ENCODE measurements at regions not wholly inside any gene's neighbourhood (a gene's known extent, or its start where the extent isn't known, plus 50 kb on each side); places are given as distances from the start of the nearest gene placed in this dataset.

DNA sequence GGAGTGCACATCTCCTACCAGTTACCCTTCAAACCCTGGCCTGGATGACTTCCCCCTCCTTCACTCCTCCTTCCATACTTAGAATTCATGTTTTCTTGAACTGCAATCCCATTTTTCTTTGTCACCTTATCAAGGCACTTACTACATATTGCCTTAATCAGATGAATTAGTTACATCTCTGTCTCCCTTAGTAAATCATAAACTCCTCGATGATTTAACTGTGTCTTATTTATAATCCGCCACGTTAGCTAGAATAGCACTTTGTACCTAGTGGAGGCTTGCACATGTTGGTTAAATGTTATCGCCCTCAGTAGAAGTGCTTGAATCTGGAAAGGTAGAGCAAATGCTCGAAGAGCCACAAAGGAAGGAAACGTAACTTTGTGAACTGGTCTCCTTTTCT lies 94.7 kb upstream of the RAB11FIP2 start:
- Histone ChIP-seq H2BK5ac (ENCODE audit: low read length) (no peak overlapping the region), H3K27ac (replicated peaks; ENCODE audit: low read length) (no peak overlapping the region), H3K4me1 (ENCODE audit: control insufficient read depth in 2 of 2, insufficient read depth in 1 of 2, low read depth in 1 of 2, low read length in 2 of 2) (no peaks in the 10 kb centered on the region), H3K18ac (ENCODE audit: low read length) (no peak overlapping the region), H3K23ac (ENCODE audit: low read depth, low read length, poor library complexity) (no peak overlapping the region), H4K8ac (ENCODE audit: low read depth, low read length) (no peak overlapping the region), H3K9ac (ENCODE audit: low read depth, low read length, poor library complexity) (no peak overlapping the region), H3K4ac (ENCODE audit: low read length) (no peak overlapping the region), H3K4me2 (ENCODE audit: insufficient read depth, low read length, poor library complexity, severe bottlenecking) (no peak overlapping the region), H2AK5ac (ENCODE audit: low read depth, low read length) (no peak overlapping the region), H2BK15ac (ENCODE audit: low read length) (no peak overlapping the region), H3K36me3 (replicated peaks in 1 of 2; ENCODE audit: control insufficient read depth in 2 of 2, insufficient read depth in 2 of 2, low read length in 2 of 2) (no peaks in the 10 kb centered on the region), H2BK120ac (ENCODE audit: low read depth, low read length) (no peak overlapping the region), H3K27me3 (ENCODE audit: control insufficient read depth in 3 of 3, insufficient read depth in 3 of 3, low read depth in 1 of 3, low read length in 3 of 3) (no peaks in the 10 kb centered on the region), H4K91ac (ENCODE audit: low read depth, low read length, poor library complexity) (no peak overlapping the region), H3K14ac (ENCODE audit: low read length) (no peak overlapping the region), H2BK12ac (ENCODE audit: low read length) (no peak overlapping the region), H3K4me3 (ENCODE audit: low read length in 2 of 2) (no peak overlapping the region), H3K9me3 (replicated peaks in 1 of 2; ENCODE audit: control insufficient read depth in 2 of 2, insufficient read depth in 1 of 2, low read depth in 1 of 2, low read length in 2 of 2) (no peaks in the 10 kb centered on the region), H3K79me1 (ENCODE audit: low read depth, low read length) (no peaks in the 10 kb centered on the region), H2AFZ (ENCODE audit: low read length) (no peak overlapping the region)
- no peak for DNase-seq (ENCODE audit: low spot score)
- no CpG with 5 or more reads among the region's 6 CpGs for WGBS, 2 donors (ENCODE audit: extremely low coverage in 2 of 2, insufficient read length in 2 of 2, insufficient replicate concordance in 1 of 2)

DNA sequence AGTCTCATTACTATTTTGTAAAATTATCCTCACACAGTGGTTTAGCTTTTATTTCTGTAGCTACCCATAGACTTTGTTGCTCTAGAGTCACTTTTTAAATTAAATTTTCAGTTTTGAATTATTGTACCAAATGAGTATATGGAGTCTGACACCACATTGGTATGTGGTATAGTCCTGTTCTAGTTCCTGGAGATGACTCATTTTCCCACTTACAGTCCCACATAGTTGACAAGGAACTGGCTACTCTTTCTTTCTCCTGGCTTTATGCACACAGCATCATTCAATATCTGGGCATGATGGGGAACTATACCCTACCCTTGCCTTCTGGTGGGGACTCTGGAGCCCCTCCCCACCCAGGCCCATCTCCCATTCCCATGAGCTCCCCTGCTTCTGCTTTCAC lies 92.6 kb upstream of the RAB11FIP2 start:
- H2AFZ ChIP-seq (ENCODE audit: low read length): no peak overlapping the region
- no peak overlapping the region for H3K23ac ChIP-seq (ENCODE audit: low read depth, low read length, poor library complexity)
- no peak overlapping the region for H3K18ac ChIP-seq (ENCODE audit: low read length)
- H3K4ac ChIP-seq (ENCODE audit: low read length): no peak overlapping the region
- H3K36me3 ChIP-seq (replicated peaks in 1 of 2; ENCODE audit: control insufficient read depth in 2 of 2, insufficient read depth in 2 of 2, low read length in 2 of 2): no peaks in the 10 kb centered on the region
- H3K9me3 ChIP-seq (replicated peaks in 1 of 2; ENCODE audit: control insufficient read depth in 2 of 2, insufficient read depth in 1 of 2, low read depth in 1 of 2, low read length in 2 of 2): no peaks in the 10 kb centered on the region
- H2BK12ac ChIP-seq (ENCODE audit: low read length): no peak overlapping the region
- no peak for DNase-seq (ENCODE audit: low spot score)
- no peaks in the 10 kb centered on the region for H3K4me1 ChIP-seq (ENCODE audit: control insufficient read depth in 2 of 2, insufficient read depth in 1 of 2, low read depth in 1 of 2, low read length in 2 of 2)
- H3K4me3 ChIP-seq (ENCODE audit: low read length in 2 of 2): no peak overlapping the region
- H2BK120ac ChIP-seq (ENCODE audit: low read depth, low read length): no peak overlapping the region
- no peak overlapping the region for H4K8ac ChIP-seq (ENCODE audit: low read depth, low read length)
- H2AK5ac ChIP-seq (ENCODE audit: low read depth, low read length): no peak overlapping the region
- H2BK5ac ChIP-seq (ENCODE audit: low read length): no peak overlapping the region
- no peak overlapping the region for H3K14ac ChIP-seq (ENCODE audit: low read length)
- no peak overlapping the region for H3K27ac ChIP-seq (replicated peaks; ENCODE audit: low read length)
- no peak overlapping the region for H3K4me2 ChIP-seq (ENCODE audit: insufficient read depth, low read length, poor library complexity, severe bottlenecking)
- no peaks in the 10 kb centered on the region for H3K79me1 ChIP-seq (ENCODE audit: low read depth, low read length)
- no peak overlapping the region for H2BK15ac ChIP-seq (ENCODE audit: low read length)
- H4K91ac ChIP-seq (ENCODE audit: low read depth, low read length, poor library complexity): no peak overlapping the region
- H3K27me3 ChIP-seq (ENCODE audit: control insufficient read depth in 3 of 3, insufficient read depth in 3 of 3, low read depth in 1 of 3, low read length in 3 of 3): no peaks in the 10 kb centered on the region
- no peak overlapping the region for H3K9ac ChIP-seq (ENCODE audit: low read depth, low read length, poor library complexity)

DNA sequence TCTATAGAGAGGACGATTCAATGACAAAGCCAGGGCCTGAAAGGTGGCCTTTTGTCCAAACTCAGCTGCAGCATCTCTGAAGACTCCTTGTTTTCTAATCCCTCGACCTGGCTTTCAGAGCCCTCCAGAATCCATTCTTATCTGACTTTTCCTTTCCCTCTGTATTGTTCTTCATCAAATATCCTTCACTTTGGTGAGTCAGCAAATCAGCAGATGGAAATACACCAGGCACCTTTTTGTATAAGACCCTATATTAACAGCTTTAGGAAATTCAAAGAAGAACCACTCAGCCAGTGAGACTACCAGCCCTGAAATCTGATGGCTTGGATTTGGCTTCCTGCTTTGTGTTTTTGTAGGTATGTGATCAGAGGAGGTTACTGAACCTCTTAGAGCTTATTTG lies 81.9 kb upstream of the RAB11FIP2 start:
- Histone ChIP-seq H3K27ac (replicated peaks; ENCODE audit: low read length) (no peak overlapping the region), H3K4ac (ENCODE audit: low read length) (no peak overlapping the region), H3K36me3 (replicated peaks in 1 of 2; ENCODE audit: control insufficient read depth in 2 of 2, insufficient read depth in 2 of 2, low read length in 2 of 2) (no peaks in the 10 kb centered on the region), H3K18ac (ENCODE audit: low read length) (no peak overlapping the region), H2AFZ (ENCODE audit: low read length) (no peak overlapping the region), H3K79me1 (ENCODE audit: low read depth, low read length) (no peaks in the 10 kb centered on the region), H2BK5ac (ENCODE audit: low read length) (no peak overlapping the region), H3K14ac (ENCODE audit: low read length) (no peak overlapping the region), H2BK12ac (ENCODE audit: low read length) (no peak overlapping the region), H3K4me2 (ENCODE audit: insufficient read depth, low read length, poor library complexity, severe bottlenecking) (no peak overlapping the region), H2BK15ac (ENCODE audit: low read length) (no peak overlapping the region), H4K91ac (ENCODE audit: low read depth, low read length, poor library complexity) (no peak overlapping the region), H4K8ac (ENCODE audit: low read depth, low read length) (no peak overlapping the region), H3K4me1 (ENCODE audit: control insufficient read depth in 2 of 2, insufficient read depth in 1 of 2, low read depth in 1 of 2, low read length in 2 of 2) (peaks cover 4 to 8% of the 10 kb centered on the region in 2 donors), H3K23ac (ENCODE audit: low read depth, low read length, poor library complexity) (no peak overlapping the region), H3K4me3 (ENCODE audit: low read length in 2 of 2) (no peak overlapping the region), H2BK120ac (ENCODE audit: low read depth, low read length) (no peak overlapping the region), H3K9ac (ENCODE audit: low read depth, low read length, poor library complexity) (no peak overlapping the region), H2AK5ac (ENCODE audit: low read depth, low read length) (no peak overlapping the region), H3K9me3 (replicated peaks in 1 of 2; ENCODE audit: control insufficient read depth in 2 of 2, insufficient read depth in 1 of 2, low read depth in 1 of 2, low read length in 2 of 2) (peaks cover 0 to 2% of the 10 kb centered on the region in 2 donors), H3K27me3 (ENCODE audit: control insufficient read depth in 3 of 3, insufficient read depth in 3 of 3, low read depth in 1 of 3, low read length in 3 of 3) (no peaks in the 10 kb centered on the region)
- DNase-seq (ENCODE audit: low spot score): no peak
- WGBS, 2 donors (ENCODE audit: extremely low coverage in 2 of 2, insufficient read length in 2 of 2, insufficient replicate concordance in 1 of 2): no CpG with 5 or more reads among the region's 2 CpGs

- Histone ChIP-seq H3K27ac (replicated peaks; ENCODE audit: low read length) (no peak overlapping the region), H3K4ac (ENCODE audit: low read length) (no peak overlapping the region), H3K9ac (ENCODE audit: low read depth, low read length, poor library complexity) (no peak overlapping the region), H3K23ac (ENCODE audit: low read depth, low read length, poor library complexity) (no peak overlapping the region), H3K79me1 (ENCODE audit: low read depth, low read length) (no peaks in the 10 kb centered on the region), H3K9me3 (replicated peaks in 1 of 2; ENCODE audit: control insufficient read depth in 2 of 2, insufficient read depth in 1 of 2, low read depth in 1 of 2, low read length in 2 of 2) (peaks cover 0 to 3% of the 10 kb centered on the region in 2 donors), H4K91ac (ENCODE audit: low read depth, low read length, poor library complexity) (no peak overlapping the region), H3K18ac (ENCODE audit: low read length) (no peak overlapping the region), H3K4me2 (ENCODE audit: insufficient read depth, low read length, poor library complexity, severe bottlenecking) (no peak overlapping the region), H3K14ac (ENCODE audit: low read length) (no peak overlapping the region), H3K4me3 (ENCODE audit: low read length in 2 of 2) (no peak overlapping the region), H4K8ac (ENCODE audit: low read depth, low read length) (no peak overlapping the region), H2BK120ac (ENCODE audit: low read depth, low read length) (no peak overlapping the region), H3K4me1 (ENCODE audit: control insufficient read depth in 2 of 2, insufficient read depth in 1 of 2, low read depth in 1 of 2, low read length in 2 of 2) (peaks cover 4 to 15% of the 10 kb centered on the region in 2 donors), H3K27me3 (ENCODE audit: control insufficient read depth in 3 of 3, insufficient read depth in 3 of 3, low read depth in 1 of 3, low read length in 3 of 3) (peaks cover 0 to 18% (median 0%) of the 10 kb centered on the region in 3 experiments), H2BK15ac (ENCODE audit: low read length) (no peak overlapping the region), H2BK5ac (ENCODE audit: low read length) (no peak overlapping the region), H3K36me3 (replicated peaks in 1 of 2; ENCODE audit: control insufficient read depth in 2 of 2, insufficient read depth in 2 of 2, low read length in 2 of 2) (no peaks in the 10 kb centered on the region), H2AK5ac (ENCODE audit: low read depth, low read length) (no peak overlapping the region), H2BK12ac (ENCODE audit: low read length) (no peak overlapping the region), H2AFZ (ENCODE audit: low read length) (no peak overlapping the region)
- DNase-seq (ENCODE audit: low spot score): no peak
Observed at GRCh38 chr10:118118716-118119115, 72.0 kb upstream of the RAB11FIP2 start.

Data from neuronal stem cell (in vitro differentiated cells).